HL-60/S4 (cell line): ENCODE measurements at regions not wholly inside any gene's neighbourhood (a gene's known extent, or its start where the extent isn't known, plus 50 kb on each side); places are given as distances from the start of the nearest gene placed in this dataset.
"Not testable (repeated sequence)": the region's sequence is repeated elsewhere in the genome, so short reads cannot be mapped to it uniquely, and the experiment has no call there.

Experiments
- in situ Hi-C: fragments of 300-500 bp; cut with MboI; formaldehyde crosslinking; loops from 2 replicates; pipeline ENCODE4 v1.14.3; 2022; ENCODE audit warnings: low sequenced_read_pairs

DNA sequence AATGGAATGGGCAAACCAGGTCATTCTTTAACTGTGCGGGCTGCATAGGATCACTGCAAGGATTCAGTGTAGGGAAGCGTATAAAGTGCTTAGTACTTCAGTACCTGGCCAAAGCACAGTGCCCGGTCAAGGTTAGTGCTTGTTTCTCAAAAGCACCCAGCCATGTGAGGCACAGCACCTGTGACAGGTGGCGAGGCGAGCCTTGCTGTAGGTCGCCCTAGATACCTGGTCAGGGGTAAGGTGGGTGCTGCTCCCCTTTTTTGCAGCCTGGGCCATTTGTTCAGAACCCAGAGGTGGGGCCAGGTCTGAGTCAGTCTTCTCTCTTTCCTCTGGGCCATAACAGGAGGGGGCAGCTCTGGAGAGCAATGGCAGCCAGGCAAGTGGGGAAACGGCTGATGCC lies 172.0 kb downstream of the IRF8 start:
- in situ Hi-C loops, result no loop called here

DNA sequence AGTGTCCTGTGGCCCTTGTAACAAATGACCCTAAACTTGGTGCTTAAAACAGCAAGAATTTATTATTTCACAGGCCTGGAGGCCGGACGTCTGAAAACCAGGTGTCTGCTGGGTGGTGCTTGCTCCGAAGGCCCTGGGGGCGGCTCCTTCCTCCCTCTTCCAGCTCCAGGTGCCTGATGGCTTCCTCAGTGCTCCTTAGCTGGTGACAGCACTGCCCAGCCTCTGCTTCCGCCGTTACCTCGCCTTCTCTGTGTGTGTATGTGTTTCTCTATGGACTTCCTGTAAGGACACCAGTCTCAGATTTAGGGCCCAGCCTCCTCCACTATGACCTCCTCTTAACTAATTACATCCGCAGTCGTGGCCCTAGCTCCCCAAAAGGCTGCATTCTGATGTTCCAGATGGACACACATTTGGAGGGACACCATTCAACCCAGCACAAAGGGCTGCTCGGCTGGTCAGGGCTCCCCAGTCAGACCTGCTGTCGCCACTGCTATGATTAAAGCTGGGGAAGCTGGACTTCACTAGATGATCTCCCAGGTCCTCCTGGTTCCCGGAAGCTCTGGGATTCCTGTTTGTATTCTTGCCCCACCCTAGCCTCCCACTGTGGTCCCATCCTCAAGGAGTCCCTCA lies 172.8 kb downstream of the IRF8 start:
- in situ Hi-C loops, result no loop called here

DNA sequence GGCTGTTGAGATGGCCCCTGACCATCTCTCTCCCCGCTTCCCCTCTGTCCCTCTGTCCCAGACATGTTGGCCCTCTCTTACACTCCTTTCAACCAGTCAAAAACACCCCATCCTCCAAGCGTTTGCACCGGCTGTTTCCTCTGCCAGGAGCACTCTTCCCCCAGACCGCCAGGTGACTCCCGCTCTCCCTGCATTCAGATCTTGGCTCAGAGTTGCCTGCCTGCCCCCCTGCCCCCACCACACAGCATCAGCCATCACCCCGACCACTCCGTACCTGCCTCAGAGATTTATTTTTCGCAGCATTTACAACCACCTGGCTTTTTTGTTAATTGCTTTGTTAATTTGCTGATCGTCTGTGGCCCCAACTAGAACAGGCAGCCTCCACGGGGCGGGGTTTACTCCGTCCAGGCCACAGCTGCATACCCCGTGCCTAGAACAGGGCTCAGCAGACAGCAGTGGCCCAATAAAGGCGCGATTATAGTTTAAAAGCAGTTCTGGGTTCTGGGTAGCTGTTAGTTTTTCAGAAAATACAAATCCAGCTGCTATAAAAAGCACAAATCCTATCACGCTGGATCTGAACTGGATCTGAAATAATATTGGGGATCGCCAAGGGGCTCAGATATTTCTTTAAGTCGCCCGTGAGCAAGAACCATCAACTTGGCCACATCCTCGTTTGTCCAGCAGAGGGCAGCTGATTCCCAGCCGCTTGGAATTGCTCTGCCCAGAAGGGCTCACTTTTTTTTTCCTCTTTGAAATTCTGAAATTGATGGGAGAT lies 173.6 kb downstream of the IRF8 start:
- in situ Hi-C loops, result no loop called here

DNA sequence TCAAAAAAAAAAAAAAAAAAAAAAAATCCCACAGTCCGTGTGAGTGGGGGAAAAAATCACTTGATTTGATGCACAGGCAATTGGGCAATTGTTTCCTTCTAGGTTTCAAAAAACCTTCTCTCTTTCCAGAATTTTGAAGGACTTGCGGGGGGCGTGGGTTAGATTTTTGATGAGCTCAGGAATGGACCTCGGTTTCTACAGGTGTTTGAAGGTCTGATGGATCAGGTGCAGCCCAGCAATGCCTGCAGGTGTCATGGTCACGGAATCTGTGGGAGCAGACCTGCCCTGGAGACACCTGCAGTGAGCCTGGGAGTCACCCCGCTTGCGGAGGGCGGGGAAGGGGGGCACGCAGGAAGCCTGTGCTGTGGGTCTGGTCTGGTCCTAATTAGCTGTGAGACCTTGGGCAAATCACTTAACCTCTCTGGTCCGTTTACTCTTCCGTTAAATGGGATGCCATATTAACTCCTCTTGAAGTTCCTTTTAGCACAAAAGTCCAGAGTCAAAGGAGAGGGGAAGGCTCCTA lies 174.2 kb downstream of the IRF8 start:
- in situ Hi-C loops, result no loop called here

DNA sequence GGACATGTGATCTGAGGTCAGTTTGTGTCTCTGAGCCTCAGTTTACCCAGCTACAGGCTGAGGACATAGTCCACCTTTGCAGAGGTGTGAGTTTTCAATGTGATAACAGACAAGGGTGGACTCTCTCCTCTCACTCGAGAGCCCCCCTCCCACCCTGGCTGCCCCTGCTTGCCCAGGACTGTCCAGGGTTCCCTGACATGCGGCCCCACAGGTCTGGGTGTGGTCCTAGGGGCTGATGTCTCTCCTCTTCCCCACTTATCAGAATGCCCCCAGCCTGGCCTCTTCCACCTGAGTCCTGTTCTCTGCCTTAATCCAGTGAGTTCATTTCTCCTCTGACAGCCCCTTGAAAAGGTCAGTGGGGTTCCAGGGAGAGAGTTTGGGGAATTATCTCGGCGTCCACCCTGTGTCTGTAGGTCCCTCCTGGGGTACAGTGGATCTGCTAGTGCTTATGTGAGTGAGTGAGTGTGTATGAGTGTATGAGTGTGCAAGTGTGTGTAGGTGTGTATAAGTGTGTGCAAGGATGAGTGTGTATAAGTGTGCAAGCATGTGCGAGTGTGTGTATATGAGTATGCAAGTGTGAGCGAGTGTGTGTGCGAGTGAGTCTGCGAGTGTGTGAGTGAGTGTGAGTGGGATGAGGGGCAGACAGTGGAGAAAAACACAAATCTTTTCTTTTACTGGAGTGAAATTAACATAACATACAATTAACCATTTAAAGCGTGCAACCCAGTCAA lies 175.0 kb downstream of the IRF8 start:
- in situ Hi-C loops, result no loop called here

DNA sequence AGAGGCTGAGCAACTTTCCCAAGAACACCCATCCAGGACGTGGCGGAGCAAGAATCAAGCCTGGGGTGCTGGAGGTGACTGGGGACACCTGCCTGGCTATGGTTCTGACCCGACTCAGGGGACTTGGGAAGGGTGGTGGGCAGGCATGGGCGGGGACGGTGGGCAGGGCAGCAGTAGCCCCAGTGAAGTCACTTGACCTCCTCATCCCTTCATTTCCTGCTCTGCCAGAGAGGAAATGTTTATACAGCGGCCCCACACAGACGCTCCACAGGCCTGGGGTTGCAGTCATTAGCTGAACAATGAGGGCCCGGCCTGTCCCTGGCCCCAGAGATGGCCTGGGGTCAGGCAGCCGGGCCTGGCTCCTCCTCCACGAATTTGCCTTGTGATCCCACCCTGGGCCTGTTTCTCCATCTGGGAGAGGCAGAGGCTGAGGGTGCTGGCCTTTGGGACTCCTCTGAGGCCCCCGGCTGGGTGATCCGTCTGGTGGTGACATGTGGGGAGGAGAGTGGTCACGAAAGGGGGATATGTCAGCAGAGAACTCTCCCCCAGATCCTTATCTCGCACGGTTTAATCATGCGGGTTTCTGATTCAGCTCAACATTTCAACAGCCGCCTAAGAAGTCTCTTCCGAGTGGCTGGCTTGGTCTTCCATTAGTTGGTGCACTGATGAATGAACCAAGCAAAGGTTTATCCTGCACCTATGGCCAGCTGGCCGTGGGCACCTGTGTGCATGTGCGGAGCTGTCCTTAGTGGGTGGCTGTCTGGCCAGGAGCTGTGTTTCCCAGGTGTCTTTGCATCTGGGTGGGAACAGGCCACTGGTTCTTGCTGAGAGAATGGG lies 175.9 kb downstream of the IRF8 start:
- in situ Hi-C loops, result no loop called here

DNA sequence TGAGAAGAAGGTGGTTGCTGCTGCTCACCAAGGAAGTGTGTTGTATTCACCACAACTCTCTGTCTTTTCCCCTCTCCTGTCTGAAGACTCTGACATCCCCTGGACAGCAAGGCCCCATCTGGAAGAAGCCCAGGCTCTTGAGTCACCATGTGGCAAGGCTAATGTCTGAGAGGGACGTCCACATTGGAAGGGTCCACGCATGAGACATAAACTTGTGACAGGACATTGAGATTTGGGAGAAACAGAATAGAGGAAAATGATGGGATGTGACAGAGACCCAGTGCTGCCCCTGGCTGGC lies 176.5 kb downstream of the IRF8 start:
- in situ Hi-C loops, result no loop called here

DNA sequence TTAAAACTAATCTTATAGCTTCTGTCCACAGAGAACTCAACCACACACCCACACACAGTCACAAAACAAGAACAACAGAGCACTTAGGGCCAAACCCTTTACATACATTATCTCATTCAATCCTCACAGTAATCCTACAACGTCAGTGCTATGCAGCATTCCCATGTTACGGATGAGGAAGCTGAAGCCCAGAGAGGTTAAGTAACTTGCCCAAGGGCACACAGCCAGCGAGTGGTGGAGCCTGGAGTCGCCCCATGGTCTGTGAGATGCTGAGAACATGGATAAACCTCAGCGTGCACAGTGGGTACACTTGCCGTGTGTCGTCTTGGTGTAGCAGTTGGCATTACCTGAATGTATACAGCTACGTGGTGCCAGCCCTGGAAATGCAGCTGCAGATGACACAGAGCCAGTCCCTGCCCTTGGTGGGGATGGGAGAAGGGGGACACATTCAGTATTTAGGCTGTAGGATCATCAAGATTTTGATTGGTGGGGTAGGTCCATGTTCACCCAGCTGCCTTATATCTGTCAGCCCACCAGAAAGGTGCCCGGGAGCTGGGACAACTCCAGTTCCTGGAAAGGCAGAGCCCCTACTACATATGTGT lies 177.0 kb downstream of the IRF8 start:
- in situ Hi-C loops, result no loop called here

DNA sequence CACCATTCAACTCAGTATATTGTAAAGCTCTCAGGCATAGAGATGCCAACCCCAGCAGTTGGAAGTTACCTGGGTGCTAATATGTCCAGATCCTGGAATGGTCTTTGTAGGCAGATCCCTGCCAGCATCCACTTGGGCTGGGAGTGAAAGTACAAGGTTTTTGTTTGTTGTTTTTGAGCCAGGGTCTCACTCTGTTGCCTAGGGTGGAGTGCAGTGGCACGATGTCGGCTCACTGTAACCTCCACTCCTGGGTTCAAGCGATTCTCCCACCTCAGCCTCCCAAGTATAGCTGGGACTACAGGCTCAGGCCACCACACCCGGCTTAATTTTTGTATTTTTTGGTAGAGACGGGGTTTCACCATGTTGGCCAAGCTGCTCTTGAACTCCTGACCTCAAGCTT lies 177.6 kb downstream of the IRF8 start:
- in situ Hi-C loops, result no loop called here

DNA sequence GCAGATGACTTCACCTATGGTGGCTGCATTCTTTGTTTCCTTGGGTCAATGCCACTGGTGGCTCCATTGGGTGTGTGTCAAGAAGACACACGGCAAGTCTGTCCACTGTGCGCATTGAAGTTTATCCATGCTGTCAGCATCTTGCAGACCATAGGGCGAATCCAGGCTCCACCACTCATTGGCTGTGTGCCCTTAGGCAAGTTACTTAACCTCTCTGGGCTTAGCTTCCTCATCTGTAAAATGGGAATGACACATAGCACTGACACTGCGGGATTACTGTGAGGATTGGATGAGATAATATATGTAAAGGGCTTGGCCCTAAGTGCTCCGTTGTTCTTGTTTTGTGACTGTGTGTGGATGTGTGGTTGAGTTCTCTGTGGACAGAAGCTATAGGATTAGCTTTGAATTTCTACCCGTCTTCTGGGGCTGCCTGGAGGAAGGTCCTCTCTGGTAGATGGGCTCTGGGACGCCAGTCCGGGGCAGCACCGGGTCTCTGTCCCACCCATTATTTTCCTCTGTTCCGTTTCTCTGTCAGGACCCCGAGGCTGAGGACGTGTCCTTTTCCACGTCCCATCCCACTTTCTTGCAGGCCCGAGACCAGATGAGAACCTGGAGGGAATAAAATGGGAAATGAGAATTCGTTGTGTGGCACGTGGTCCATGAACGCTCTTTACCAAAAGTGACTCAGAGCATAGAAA lies 178.4 kb downstream of the IRF8 start:
- in situ Hi-C loops, result no loop called here

DNA sequence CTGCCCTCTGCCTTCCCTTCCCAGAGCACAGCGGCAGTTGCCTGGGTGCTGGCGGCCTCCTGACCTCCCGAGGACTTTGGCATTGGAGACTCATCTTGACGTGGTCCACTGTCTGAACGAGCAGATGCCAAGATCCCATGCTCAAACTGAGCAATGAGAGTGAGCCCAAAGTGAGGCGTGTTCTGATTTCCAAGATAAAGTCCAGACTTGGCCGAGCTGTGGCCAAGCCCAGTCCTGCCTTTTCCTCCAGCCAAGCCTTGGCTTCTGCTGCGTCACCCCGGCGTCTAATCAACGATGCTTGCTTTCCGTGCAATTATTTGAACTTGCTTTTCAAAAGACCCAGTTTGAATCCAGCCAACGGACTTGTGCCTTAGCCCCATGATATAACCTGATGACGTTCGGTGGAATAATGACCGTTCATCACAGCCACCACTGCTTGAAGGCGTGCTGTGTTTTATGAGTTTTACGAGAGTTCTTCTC lies 179.2 kb downstream of the IRF8 start:
- in situ Hi-C loops, result no loop called here

DNA sequence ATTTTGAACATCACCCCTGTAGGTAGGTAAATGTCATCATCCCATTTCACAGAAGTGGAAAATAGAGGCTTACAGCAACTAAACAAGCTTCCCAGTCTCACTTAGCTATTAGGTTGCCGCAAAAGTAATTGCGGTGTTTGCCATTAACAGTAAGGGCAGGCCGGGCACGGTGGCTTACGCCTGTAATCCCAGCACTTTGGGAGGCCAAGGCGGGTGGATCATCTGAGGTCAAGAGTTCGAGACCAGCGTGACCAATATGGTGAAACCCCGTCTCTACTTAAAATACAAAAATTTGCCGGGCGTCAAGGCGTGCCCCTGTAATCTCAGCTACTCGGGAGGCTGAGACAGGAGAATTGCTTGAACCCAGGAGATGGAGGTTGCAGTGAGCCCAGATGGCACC lies 179.7 kb downstream of the IRF8 start:
- in situ Hi-C loops, result not testable (repeated sequence)

DNA sequence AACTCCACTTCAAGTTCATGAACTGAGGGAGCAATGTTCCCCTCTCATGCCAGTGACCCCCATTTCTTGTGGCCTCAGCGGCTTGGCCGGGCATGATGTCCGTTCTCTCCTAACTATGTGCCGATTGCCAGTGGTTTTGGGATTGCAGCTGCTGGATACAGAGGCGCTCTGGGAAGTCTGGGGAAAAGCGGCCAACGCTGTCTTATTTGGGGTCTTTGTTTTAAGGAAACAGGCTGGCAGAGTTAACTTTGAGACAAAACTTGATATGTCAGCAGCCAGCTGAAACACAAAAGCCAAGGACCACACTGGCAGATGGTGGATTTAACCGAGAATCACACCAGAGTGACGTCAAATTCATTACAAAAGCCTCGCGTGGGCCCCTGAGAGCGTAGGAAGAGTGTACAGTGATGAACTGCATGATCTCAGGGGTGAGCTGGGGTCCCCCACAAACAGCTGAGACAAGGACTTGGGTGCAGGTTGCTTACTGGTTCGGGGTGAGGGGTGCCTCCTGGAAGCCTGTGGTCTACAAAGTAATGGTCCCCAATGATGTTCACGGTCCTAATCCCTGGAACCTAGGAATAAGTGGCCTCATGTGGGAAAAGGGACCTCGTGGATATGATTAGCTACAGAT lies 180.4 kb downstream of the IRF8 start:
- in situ Hi-C loops, result no loop called here

DNA sequence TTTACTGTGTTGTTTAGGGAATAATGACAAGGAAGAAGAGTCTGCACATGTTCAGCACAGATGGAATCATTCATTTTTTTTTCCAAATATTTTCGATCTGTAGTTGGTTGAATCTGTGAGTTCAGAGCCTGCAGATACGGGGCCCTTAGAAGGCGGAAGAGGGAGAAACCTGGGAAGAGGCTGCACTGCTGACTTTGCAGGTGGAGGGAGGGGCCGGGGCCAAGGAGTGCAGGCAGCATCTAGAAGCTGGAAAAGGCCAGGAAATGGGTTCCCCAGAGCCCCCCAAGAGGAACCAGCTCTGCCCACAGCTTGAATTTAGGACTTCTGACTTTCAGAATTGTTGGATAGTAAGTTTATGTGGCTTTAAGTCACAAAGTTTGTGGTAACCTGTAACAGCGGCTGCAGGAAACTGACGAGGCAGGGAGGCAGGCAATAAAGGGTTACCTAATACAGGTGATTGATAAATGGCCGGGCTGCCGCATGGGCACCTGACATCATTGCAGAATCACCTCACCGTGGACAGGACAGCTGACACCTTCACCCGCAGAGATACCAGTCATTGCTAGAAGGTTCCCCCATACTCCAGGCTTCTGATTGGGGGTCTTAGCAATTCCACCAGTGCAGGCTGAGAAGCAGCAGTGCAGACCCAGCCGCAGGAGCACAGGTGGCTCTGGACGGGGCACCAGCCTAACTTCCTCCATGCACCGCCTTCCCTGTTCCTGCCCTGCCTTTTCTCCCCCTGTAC lies 181.3 kb downstream of the IRF8 start:
- in situ Hi-C loops, result no loop called here

DNA sequence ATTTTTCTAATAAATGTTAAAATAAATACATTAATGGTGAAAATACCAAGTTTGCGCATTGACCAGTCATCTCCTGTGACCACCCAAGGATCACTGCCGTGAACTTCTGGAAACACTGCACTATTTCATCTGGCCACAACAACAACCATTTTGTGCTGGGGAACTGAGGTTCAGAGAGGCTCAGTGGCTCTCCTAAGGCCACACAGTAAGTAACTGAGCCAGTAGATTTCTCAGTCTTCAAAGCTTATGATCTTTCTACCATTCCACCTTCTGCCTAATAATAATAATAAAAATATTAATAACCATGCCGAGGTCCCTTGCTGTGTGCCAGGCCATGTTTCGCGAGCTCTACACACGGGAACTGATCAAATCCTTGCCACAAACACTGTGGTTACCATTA lies 182.0 kb downstream of the IRF8 start:
- in situ Hi-C loops, result no loop called here

DNA sequence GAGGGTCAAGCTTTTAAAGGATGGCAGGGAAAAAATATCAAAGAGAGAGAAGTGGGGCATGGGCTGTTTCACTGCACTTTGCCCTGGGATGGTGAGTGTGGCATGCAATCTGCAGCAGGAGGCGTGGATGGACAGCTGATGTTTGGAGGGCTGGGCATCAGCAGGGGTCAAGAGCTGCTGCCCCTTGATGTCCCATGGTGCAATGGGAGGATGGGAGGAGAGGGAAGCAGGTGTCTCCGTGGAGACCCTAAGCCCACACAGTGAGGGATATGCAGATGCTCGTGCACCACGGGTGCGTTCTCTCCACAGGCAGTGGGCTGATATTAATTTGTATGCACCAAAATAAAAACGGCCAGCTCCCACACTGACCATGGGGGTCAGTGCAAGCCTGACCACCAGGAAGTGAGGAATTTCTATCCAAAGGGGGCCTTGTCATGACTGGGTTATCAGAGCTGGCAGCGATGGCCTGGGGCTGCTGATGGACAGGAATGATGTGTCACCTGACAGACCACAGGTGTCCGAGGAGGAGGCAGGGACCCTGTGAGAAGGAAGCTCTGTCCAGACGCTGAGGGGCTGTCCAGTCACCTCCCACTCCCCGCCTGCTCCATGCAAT lies 183.6 kb downstream of the IRF8 start:
- in situ Hi-C loops, result no loop called here

DNA sequence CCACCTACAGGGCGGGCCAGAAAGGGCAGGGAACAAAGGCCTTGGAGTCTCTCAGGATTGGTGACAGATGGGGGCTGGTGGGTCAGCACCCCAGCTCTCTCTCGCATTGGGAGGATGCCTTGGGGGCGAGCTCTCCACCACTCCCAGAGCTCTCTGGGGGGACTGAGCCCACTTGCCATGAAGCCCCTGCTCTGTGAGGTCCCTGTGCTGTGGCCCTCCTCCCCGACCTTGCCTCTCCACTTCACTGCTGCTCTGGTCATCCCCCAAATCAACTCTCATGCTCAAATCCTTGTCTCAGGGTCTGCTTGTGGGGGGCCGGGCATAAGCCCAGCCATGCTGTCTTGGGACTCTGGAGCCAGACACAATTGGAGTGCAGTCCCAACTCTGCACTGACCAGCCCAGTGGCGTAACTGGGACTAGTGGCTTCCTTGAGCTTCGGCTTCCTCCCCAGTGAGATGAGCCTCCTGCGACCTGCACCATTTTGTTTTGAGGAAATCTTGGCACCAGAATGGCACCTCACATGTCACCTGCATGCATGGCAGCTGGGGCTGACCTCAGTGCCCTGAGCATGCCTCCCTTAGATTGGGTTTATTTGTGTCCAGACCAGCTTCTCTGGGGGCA lies 184.5 kb downstream of the IRF8 start:
- in situ Hi-C loops, result no loop called here

DNA sequence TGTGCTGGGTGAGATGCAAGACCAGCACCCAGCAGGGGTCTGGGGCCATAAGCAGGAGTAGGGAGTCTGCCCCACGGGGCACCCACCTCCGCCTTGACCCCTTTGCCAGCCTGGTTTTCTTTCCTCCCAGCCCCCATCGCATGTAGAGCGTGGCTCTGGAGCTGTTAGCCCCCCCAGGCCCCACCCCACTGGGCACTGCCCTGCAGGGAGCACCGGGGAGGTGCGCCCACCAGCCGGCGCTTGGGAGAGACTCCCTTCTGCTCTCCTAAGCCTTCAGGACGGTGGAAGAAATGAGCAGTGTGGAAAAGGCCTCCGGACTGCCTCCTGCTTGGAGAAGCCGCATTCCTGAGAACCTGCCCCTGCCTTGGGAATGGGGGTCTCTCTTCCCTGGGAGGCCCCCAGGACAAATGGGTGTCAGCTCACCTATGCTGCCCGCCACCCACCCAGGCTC lies 186.2 kb downstream of the IRF8 start:
- in situ Hi-C loops, result no loop called here
